ENCODE measurements at regions not wholly inside any gene's neighbourhood (a gene's known extent, or its start where the extent isn't known, plus 50 kb on each side); places are given as distances from the start of the nearest gene placed in this dataset.

DNA sequence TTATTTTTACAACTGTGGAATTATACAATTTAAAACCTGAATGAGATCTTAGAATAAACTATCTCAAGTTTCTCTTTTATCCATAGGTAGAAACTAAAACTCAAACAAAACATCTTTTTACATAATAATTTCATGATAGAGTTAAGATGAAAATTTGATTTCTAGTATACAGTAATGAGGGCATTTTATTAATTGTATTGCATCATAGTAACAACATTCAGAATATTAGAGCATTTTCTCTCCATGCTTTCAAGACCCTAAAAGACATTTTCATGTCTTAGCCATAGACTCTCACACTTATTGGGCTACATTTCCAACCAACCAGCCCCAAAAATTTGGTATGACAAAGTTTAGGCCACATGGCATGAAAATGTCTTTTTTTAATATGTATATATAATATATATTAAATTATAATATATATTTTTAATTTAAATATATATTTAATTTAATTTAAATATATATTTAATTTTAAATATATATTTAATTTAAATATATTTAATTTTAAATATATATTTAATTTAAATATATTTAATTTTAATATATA lies 195.7 kb upstream of the STEAP1 start:
- TF ChIP-seq, protein P1, sequence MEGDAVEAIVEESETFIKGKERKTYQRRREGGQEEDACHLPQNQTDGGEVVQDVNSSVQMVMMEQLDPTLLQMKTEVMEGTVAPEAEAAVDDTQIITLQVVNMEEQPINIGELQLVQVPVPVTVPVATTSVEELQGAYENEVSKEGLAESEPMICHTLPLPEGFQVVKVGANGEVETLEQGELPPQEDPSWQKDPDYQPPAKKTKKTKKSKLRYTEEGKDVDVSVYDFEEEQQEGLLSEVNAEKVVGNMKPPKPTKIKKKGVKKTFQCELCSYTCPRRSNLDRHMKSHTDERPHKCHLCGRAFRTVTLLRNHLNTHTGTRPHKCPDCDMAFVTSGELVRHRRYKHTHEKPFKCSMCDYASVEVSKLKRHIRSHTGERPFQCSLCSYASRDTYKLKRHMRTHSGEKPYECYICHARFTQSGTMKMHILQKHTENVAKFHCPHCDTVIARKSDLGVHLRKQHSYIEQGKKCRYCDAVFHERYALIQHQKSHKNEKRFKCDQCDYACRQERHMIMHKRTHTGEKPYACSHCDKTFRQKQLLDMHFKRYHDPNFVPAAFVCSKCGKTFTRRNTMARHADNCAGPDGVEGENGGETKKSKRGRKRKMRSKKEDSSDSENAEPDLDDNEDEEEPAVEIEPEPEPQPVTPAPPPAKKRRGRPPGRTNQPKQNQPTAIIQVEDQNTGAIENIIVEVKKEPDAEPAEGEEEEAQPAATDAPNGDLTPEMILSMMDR (IDR thresholded peaks at IDR 0.05; ENCODE audit: low read depth, low read length) = no peak
- no peak for TF ChIP-seq MYC (IDR thresholded peaks at IDR 0.05; ENCODE audit: low read depth, low read length)
- TF ChIP-seq, protein P2, sequence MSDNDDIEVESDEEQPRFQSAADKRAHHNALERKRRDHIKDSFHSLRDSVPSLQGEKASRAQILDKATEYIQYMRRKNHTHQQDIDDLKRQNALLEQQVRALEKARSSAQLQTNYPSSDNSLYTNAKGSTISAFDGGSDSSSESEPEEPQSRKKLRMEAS (IDR thresholded peaks at IDR 0.05; ENCODE audit: low read depth, low read length) = no peak
